Loucy (cell line): ENCODE measurements at regions not wholly inside any gene's neighbourhood (a gene's known extent, or its start where the extent isn't known, plus 50 kb on each side); places are given as distances from the start of the nearest gene placed in this dataset.

Source experiments
- H2AFZ ChIP-seq: fragments of 200-600 bp; sonication (generic); 2 replicates; pipeline ENCODE4 v1.6.0; 2016; ENCODE audit warnings: antibody characterized with exemption, mild to moderate bottlenecking, low read length, moderate library complexity
- H3F3A ChIP-seq: fragments of 200-600 bp; 2 replicates; pipeline ENCODE4 v1.6.0; 2016; ENCODE audit warnings: antibody characterized with exemption, low read depth, mild to moderate bottlenecking
- H3K27me3 ChIP-seq: fragments of 200-600 bp; sonication (generic); 2 replicates; pipeline ENCODE4 v1.6.1; 2014; ENCODE audit warnings: low read length, mild to moderate bottlenecking; ENCODE audit not compliant: insufficient read depth, poor library complexity, severe bottlenecking
- H3K36me3 ChIP-seq: fragments of 200-600 bp; sonication (generic); 2 replicates; pipeline ENCODE4 v1.6.1; 2016; ENCODE audit warnings: low read length; ENCODE audit not compliant: insufficient read depth
- H3K4me1 ChIP-seq: fragments of 200-600 bp; sonication (generic); 2 replicates; pipeline ENCODE4 v1.5.1; 2014; ENCODE audit warnings: low read length, mild to moderate bottlenecking; ENCODE audit not compliant: insufficient read depth, poor library complexity, severe bottlenecking
- H3K4me2 ChIP-seq: fragments of 200-600 bp; sonication (generic); 2 replicates; pipeline ENCODE4 v1.6.0; 2014; ENCODE audit warnings: antibody characterized with exemption, low read length, low read depth, mild to moderate bottlenecking; ENCODE audit not compliant: poor library complexity, severe bottlenecking
- H3K4me3 ChIP-seq: fragments of 200-600 bp; sonication (generic); 2 replicates; pipeline ENCODE4 v1.5.1; 2014; ENCODE audit warnings: low read length, mild to moderate bottlenecking, mixed read lengths; ENCODE audit not compliant: poor library complexity, severe bottlenecking
- H3K79me2 ChIP-seq: fragments of 200-600 bp; sonication (generic); 2 replicates; pipeline ENCODE4 v1.6.1; 2014; ENCODE audit warnings: low read length; ENCODE audit not compliant: insufficient read depth
- H3K9ac ChIP-seq: fragments of 200-600 bp; sonication (generic); 2 replicates; pipeline ENCODE4 v1.6.0; 2014; ENCODE audit warnings: mild to moderate bottlenecking, low read depth, low read length, moderate library complexity; ENCODE audit not compliant: poor library complexity, severe bottlenecking
- H3K9me2 ChIP-seq: fragments of 200-600 bp; sonication (generic); replicated peaks from 2 replicates; pipeline ENCODE4 v1.6.1; 2016; ENCODE audit warnings: low read depth, low read length, mixed read lengths
- H3K9me3 ChIP-seq: fragments of 200-600 bp; sonication (generic); 2 replicates; pipeline ENCODE4 v1.6.1; 2014; ENCODE audit warnings: mild to moderate bottlenecking, antibody characterized with exemption, low read length, low read depth; ENCODE audit not compliant: insufficient read depth
- H4K20me1 ChIP-seq: fragments of 200-600 bp; sonication (generic); 2 replicates; pipeline ENCODE4 v1.6.0; 2014; ENCODE audit warnings: antibody characterized with exemption, low read length, mild to moderate bottlenecking; ENCODE audit not compliant: insufficient read depth, poor library complexity, severe bottlenecking
- EZH2phosphoT487 ChIP-seq: fragments of 200-600 bp; IDR thresholded peaks from 2 replicates; pipeline ENCODE4 v1.6.1; 2018; ENCODE audit warnings: antibody characterized with exemption, mild to moderate bottlenecking, moderate library complexity, borderline replicate concordance
- TF ChIP-seq, protein P1 (sequence below): fragments of 200-600 bp; sonication (generic); conservative IDR thresholded peaks from 2 replicates; pipeline ENCODE4 v1.5.1; 2014; ENCODE audit warnings: mild to moderate bottlenecking, antibody characterized with exemption, low read length

GRCh38 chr2:19480673-19481072, 122.2 kb upstream of the OSR1 start:
- no peak for TF ChIP-seq EZH2phosphoT487
- TF ChIP-seq, protein P1, sequence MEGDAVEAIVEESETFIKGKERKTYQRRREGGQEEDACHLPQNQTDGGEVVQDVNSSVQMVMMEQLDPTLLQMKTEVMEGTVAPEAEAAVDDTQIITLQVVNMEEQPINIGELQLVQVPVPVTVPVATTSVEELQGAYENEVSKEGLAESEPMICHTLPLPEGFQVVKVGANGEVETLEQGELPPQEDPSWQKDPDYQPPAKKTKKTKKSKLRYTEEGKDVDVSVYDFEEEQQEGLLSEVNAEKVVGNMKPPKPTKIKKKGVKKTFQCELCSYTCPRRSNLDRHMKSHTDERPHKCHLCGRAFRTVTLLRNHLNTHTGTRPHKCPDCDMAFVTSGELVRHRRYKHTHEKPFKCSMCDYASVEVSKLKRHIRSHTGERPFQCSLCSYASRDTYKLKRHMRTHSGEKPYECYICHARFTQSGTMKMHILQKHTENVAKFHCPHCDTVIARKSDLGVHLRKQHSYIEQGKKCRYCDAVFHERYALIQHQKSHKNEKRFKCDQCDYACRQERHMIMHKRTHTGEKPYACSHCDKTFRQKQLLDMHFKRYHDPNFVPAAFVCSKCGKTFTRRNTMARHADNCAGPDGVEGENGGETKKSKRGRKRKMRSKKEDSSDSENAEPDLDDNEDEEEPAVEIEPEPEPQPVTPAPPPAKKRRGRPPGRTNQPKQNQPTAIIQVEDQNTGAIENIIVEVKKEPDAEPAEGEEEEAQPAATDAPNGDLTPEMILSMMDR = no peak
- no peak overlapping the region for H3K4me3 ChIP-seq
- no peaks in the 10 kb centered on the region for H3K4me1 ChIP-seq
- H3K36me3 ChIP-seq = no peaks in the 10 kb centered on the region
- no peaks in the 10 kb centered on the region for H3F3A ChIP-seq
- no peaks in the 10 kb centered on the region; the same call in 1 of the 2 replicates for H3K9me2 ChIP-seq
- H4K20me1 ChIP-seq = no peaks in the 10 kb centered on the region
- peaks cover 19% of the 10 kb centered on the region for H3K27me3 ChIP-seq
- H3K79me2 ChIP-seq = no peaks in the 10 kb centered on the region
- no peaks in the 10 kb centered on the region for H3K9me3 ChIP-seq
- H2AFZ ChIP-seq = no peak overlapping the region
- no peak overlapping the region for H3K4me2 ChIP-seq
- H3K9ac ChIP-seq = no peak overlapping the region

- Histone ChIP-seq H3K27me3 (peaks cover 29% of the 10 kb centered on the region), H3K9me2 (no peaks in the 10 kb centered on the region; the same call in 1 of the 2 replicates), H4K20me1 (no peaks in the 10 kb centered on the region), H3K4me2 (no peak overlapping the region), H3K4me1 (no peaks in the 10 kb centered on the region), H3K9ac (no peak overlapping the region), H3F3A (no peaks in the 10 kb centered on the region), H3K4me3 (no peak overlapping the region), H3K79me2 (no peaks in the 10 kb centered on the region), H3K36me3 (no peaks in the 10 kb centered on the region), H2AFZ (no peak overlapping the region), H3K9me3 (no peaks in the 10 kb centered on the region)
- no peak for TF ChIP-seq EZH2phosphoT487
Measured at GRCh38 chr2:19479666-19480065, 121.2 kb upstream of the OSR1 start.

- peaks cover 6% of the 10 kb centered on the region for H3K4me1 ChIP-seq
- H3K9me3 ChIP-seq = no peaks in the 10 kb centered on the region
- H3K79me2 ChIP-seq = no peaks in the 10 kb centered on the region
- no peak overlapping the region for H3K9ac ChIP-seq
- peaks cover 29% of the 10 kb centered on the region for H3K27me3 ChIP-seq
- no peaks in the 10 kb centered on the region for H3K36me3 ChIP-seq
- no peak for TF ChIP-seq EZH2phosphoT487
- TF ChIP-seq, protein P1 = no peak
- no peaks in the 10 kb centered on the region for H3F3A ChIP-seq
- H4K20me1 ChIP-seq = no peaks in the 10 kb centered on the region
- H2AFZ ChIP-seq = no peak overlapping the region
- H3K9me2 ChIP-seq = no peaks in the 10 kb centered on the region; the same call in 1 of the 2 replicates
- H3K4me2 ChIP-seq = no peak overlapping the region
- H3K4me3 ChIP-seq = no peak overlapping the region
Measured at GRCh38 chr2:19478409-19478808, 120.0 kb upstream of the OSR1 start.

DNA sequence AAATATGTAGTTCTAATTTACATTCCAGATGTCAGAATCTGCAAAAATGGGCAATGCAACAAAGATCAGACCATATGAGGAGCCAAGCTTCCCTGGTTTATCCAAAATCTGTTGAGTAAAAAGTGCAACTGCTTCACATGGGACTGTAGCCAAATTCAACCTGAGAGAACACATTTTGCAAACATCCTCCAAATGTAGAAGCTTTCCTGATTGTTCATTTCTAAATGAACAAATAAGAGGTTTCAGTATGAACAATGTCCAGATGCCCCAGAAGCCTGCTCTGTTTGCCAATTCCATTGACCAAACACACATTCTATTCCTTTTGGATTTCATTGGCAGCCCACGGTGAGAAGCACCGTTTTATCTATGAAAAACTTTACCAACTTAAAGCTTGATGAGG, 117.9 kb upstream of the OSR1 start:
- Histone ChIP-seq H3K4me2 (no peak overlapping the region), H3K9ac (no peak overlapping the region), H3K79me2 (no peaks in the 10 kb centered on the region), H3K9me2 (no peaks in the 10 kb centered on the region; the same call in 1 of the 2 replicates), H3K27me3 (peaks cover 46% of the 10 kb centered on the region), H3K9me3 (no peaks in the 10 kb centered on the region), H3K36me3 (no peaks in the 10 kb centered on the region), H2AFZ (no peak overlapping the region), H4K20me1 (no peaks in the 10 kb centered on the region), H3K4me3 (no peak overlapping the region), H3F3A (no peaks in the 10 kb centered on the region), H3K4me1 (peaks cover 6% of the 10 kb centered on the region)
- TF ChIP-seq EZH2phosphoT487 = no peak
